H9 (cell line): ENCODE measurements at regions not wholly inside any gene's neighbourhood (a gene's known extent, or its start where the extent isn't known, plus 50 kb on each side); places are given as distances from the start of the nearest gene placed in this dataset.

ENCODE experiments used
- DNase-seq: peaks from one replicate; pipeline ENCODE4 v3.0.0-alpha.2; 2017
- H2AFZ ChIP-seq: one replicate; pipeline ENCODE4 v1.6.1; 2013; ENCODE audit warnings: mild to moderate bottlenecking, low read length, control low read depth, moderate library complexity
- H2AK5ac ChIP-seq: 2 replicates; pipeline ENCODE4 v1.6.1; 2013; ENCODE audit warnings: low read length, control low read depth, mixed read lengths; ENCODE audit not compliant: insufficient read length
- H2BK120ac ChIP-seq: one replicate; pipeline ENCODE4 v1.6.1; 2013; ENCODE audit warnings: low read depth, mild to moderate bottlenecking, low read length, control low read depth, inconsistent platforms; ENCODE audit not compliant: poor library complexity, severe bottlenecking
- H2BK12ac ChIP-seq: 2 replicates; pipeline ENCODE4 v1.6.1; 2013; ENCODE audit warnings: low read length, control low read depth, mixed read lengths, low read depth; ENCODE audit not compliant: insufficient read length
- H2BK15ac ChIP-seq: 2 replicates; pipeline ENCODE4 v1.6.1; 2013; ENCODE audit warnings: low read depth, low read length, control low read depth
- H2BK20ac ChIP-seq: one replicate; pipeline ENCODE4 v1.6.1; 2013; ENCODE audit warnings: low read depth, mild to moderate bottlenecking, low read length, control low read depth, inconsistent platforms; ENCODE audit not compliant: poor library complexity, severe bottlenecking
- H2BK5ac ChIP-seq: 2 replicates; pipeline ENCODE4 v1.6.1; 2013; ENCODE audit warnings: low read length, control low read depth, mixed read lengths; ENCODE audit not compliant: insufficient read length
- H3K14ac ChIP-seq: 2 replicates; pipeline ENCODE4 v1.6.1; 2013; ENCODE audit warnings: low read length, control low read depth; ENCODE audit not compliant: insufficient read depth
- H3K18ac ChIP-seq: 2 replicates; pipeline ENCODE4 v1.6.1; 2013; ENCODE audit warnings: low read depth, mild to moderate bottlenecking, mixed read lengths, low read length, control low read depth; ENCODE audit not compliant: insufficient read length
- H3K23ac ChIP-seq: 2 replicates; pipeline ENCODE4 v1.6.1; 2013; ENCODE audit warnings: low read length, control low read depth, mixed read lengths, low read depth; ENCODE audit not compliant: insufficient read length
- H3K23me2 ChIP-seq: 2 replicates; pipeline ENCODE4 v1.6.1; 2013; ENCODE audit warnings: low read depth, mild to moderate bottlenecking, mixed read lengths, low read length, control low read depth; ENCODE audit not compliant: insufficient read length, poor library complexity, severe bottlenecking
- H3K27ac ChIP-seq: 2 replicates; pipeline ENCODE4 v1.5.1; 2013; ENCODE audit warnings: low read length, control low read depth, mixed read lengths, low read depth; ENCODE audit not compliant: insufficient read length
- H3K27me3 ChIP-seq: 2 replicates; pipeline ENCODE4 v1.6.1; 2013; ENCODE audit warnings: low read length, control low read depth, inconsistent platforms; ENCODE audit not compliant: insufficient read depth
- H3K4ac ChIP-seq: 2 replicates; pipeline ENCODE4 v1.6.1; 2013; ENCODE audit warnings: low read depth, mild to moderate bottlenecking, control low read depth, inconsistent platforms, low read length, moderate library complexity
- H3K4me1 ChIP-seq: 2 replicates; pipeline ENCODE4 v1.6.1; 2013; ENCODE audit warnings: low read length, control low read depth, inconsistent platforms; ENCODE audit not compliant: insufficient read depth
- H3K4me2 ChIP-seq: 2 replicates; pipeline ENCODE4 v1.6.1; 2013; ENCODE audit warnings: low read length, control low read depth, mixed read lengths; ENCODE audit not compliant: insufficient read length, insufficient read depth
- H3K56ac ChIP-seq: 2 replicates; pipeline ENCODE4 v1.6.1; 2013; ENCODE audit warnings: low read depth, mild to moderate bottlenecking, mixed read lengths, low read length, control low read depth; ENCODE audit not compliant: insufficient read length
- H3K79me1 ChIP-seq: 2 replicates; pipeline ENCODE4 v1.6.1; 2013; ENCODE audit warnings: low read depth, mild to moderate bottlenecking, moderate library complexity, low read length, control low read depth, inconsistent platforms; ENCODE audit not compliant: insufficient read depth, poor library complexity, severe bottlenecking
- H3K79me2 ChIP-seq: 2 replicates; pipeline ENCODE4 v1.6.1; 2013; ENCODE audit warnings: low read length, control low read depth, inconsistent platforms; ENCODE audit not compliant: insufficient read depth
- H3K9ac ChIP-seq: 2 replicates; pipeline ENCODE4 v1.6.1; 2013; ENCODE audit warnings: low read length, control low read depth, mixed read lengths; ENCODE audit not compliant: insufficient read length; ENCODE audit errors: extremely low read depth
- H3K9me3 ChIP-seq: one replicate; pipeline ENCODE4 v1.6.1; 2013; ENCODE audit warnings: low read depth, low read length, inconsistent platforms; ENCODE audit not compliant: control insufficient read depth
- H3T11ph ChIP-seq: one replicate; pipeline ENCODE4 v1.6.1; 2013; ENCODE audit warnings: mild to moderate bottlenecking, low read length, control low read depth, inconsistent platforms
- H4K20me1 ChIP-seq: one replicate; pipeline ENCODE4 v1.6.1; 2013; ENCODE audit not compliant: control insufficient read depth, insufficient read length, insufficient read depth
- H4K5ac ChIP-seq: 2 replicates; pipeline ENCODE4 v1.6.1; 2013; ENCODE audit warnings: low read depth, mild to moderate bottlenecking, mixed read lengths, low read length, control low read depth; ENCODE audit not compliant: insufficient read length
- H4K8ac ChIP-seq: replicated peaks from 2 replicates; pipeline ENCODE4 v1.6.1; 2013; ENCODE audit warnings: low read length, control low read depth, mixed read lengths, low read depth; ENCODE audit not compliant: insufficient read length
- H4K91ac ChIP-seq: 2 replicates; pipeline ENCODE4 v1.6.1; 2013; ENCODE audit warnings: low read depth, mild to moderate bottlenecking, moderate library complexity, mixed read lengths, low read length, control low read depth; ENCODE audit not compliant: insufficient read length
- H3K27ac Mint-ChIP-seq, 3 experiments: 2 replicates in 2 of 3; 3 replicates in 1 of 3; pipeline ENCODE4 v1.8.0; 2020 to 2021; ENCODE audit warnings: mixed read lengths in 3 of 3, mild to moderate bottlenecking in 1 of 3, moderate library complexity in 1 of 3
- H3K27me3 Mint-ChIP-seq: 2 replicates; pipeline ENCODE4 v1.8.0; 2021; ENCODE audit warnings: low read depth, mild to moderate bottlenecking, moderate library complexity, mixed read lengths
- H3K36me3 Mint-ChIP-seq, 3 experiments: 2 replicates in 2 of 3; 3 replicates in 1 of 3; pipeline ENCODE4 v1.8.0; 2020 to 2021; ENCODE audit warnings: low read depth in 3 of 3, mixed read lengths in 3 of 3; ENCODE audit not compliant: insufficient read depth in 1 of 3
- H3K4me1 Mint-ChIP-seq, 2 experiments: 2 replicates each; pipeline ENCODE4 v1.8.0; 2020; ENCODE audit warnings: mixed read lengths in 2 of 2
- H3K4me3 Mint-ChIP-seq, 2 experiments: 2 replicates in 1 of 2; 3 replicates in 1 of 2; pipeline ENCODE4 v1.8.0; 2020 to 2021; ENCODE audit warnings: mild to moderate bottlenecking in 2 of 2, mixed read lengths in 2 of 2, moderate library complexity in 1 of 2
- H3K9me3 Mint-ChIP-seq, 2 experiments: 2 replicates in 1 of 2; 3 replicates in 1 of 2; pipeline ENCODE4 v1.8.0; 2020; ENCODE audit warnings: mild to moderate bottlenecking in 2 of 2, mixed read lengths in 2 of 2, moderate library complexity in 1 of 2
- WGBS: extraction: QIAGEN DNeasy Blood & Tissue Kit; methylation state at CpG from one replicate; pipeline ENCODE4 v1.1.7; 2013; ENCODE audit warnings: missing lambda C conversion rate, low lambda C conversion rate, mixed read lengths; ENCODE audit not compliant: insufficient read length; ENCODE audit errors: extremely low coverage; 5-methylcytosine and 5-hydroxymethylcytosine counted together
- TF ChIP-seq, protein P1 (sequence below): fragments of 200-600 bp; sonication (generic); conservative IDR thresholded peaks from 3 replicates; pipeline ENCODE4 v1.8.0; 2021; ENCODE audit warnings: antibody characterized with exemption, mild to moderate bottlenecking

DNA sequence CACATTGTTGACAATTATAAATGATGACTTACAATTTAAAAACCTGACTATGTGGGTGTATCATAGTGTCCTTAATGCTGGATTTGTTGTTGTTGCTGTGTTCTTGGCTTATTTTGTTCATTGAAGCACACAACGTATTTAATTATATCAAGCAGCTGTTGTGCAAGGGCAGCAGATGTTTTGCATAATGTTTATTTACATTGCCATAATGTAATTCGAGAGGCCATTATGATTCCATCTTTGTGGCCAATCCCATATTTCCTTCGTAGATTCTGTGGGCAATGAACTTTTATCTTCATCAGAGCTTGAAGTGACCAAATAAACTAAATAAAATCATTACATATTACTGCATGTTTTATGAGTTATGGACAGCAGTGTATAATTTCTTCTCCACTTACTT is 422.6 kb upstream of the GALNTL6 start:
- H2AFZ ChIP-seq = no peak overlapping the region
- no peak for DNase-seq
- H3K9ac ChIP-seq = no peak overlapping the region
- no peak overlapping the region for H3K23ac ChIP-seq
- no peak overlapping the region for H3K4me3 Mint-ChIP-seq
- H3K4me2 ChIP-seq = no peak overlapping the region
- H3K36me3 Mint-ChIP-seq = peaks cover 4 to 11% (median 7%) of the 10 kb centered on the region in 3 experiments; a peak in 5 of 7 replicates
- H2BK15ac ChIP-seq = no peak overlapping the region
- H3K27ac ChIP-seq = no peak overlapping the region
- H2BK5ac ChIP-seq = no peak overlapping the region
- TF ChIP-seq, protein P1, sequence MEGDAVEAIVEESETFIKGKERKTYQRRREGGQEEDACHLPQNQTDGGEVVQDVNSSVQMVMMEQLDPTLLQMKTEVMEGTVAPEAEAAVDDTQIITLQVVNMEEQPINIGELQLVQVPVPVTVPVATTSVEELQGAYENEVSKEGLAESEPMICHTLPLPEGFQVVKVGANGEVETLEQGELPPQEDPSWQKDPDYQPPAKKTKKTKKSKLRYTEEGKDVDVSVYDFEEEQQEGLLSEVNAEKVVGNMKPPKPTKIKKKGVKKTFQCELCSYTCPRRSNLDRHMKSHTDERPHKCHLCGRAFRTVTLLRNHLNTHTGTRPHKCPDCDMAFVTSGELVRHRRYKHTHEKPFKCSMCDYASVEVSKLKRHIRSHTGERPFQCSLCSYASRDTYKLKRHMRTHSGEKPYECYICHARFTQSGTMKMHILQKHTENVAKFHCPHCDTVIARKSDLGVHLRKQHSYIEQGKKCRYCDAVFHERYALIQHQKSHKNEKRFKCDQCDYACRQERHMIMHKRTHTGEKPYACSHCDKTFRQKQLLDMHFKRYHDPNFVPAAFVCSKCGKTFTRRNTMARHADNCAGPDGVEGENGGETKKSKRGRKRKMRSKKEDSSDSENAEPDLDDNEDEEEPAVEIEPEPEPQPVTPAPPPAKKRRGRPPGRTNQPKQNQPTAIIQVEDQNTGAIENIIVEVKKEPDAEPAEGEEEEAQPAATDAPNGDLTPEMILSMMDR = no peak
- no peak overlapping the region for H2BK12ac ChIP-seq
- H2BK120ac ChIP-seq = no peak overlapping the region
- no peak overlapping the region for H4K5ac ChIP-seq
- H3K79me2 ChIP-seq = no peaks in the 10 kb centered on the region
- no peak overlapping the region for H3K14ac ChIP-seq
- no peak overlapping the region for H4K8ac ChIP-seq
- H2BK20ac ChIP-seq = no peak overlapping the region
- H3K18ac ChIP-seq = no peak overlapping the region
- H3K79me1 ChIP-seq = no peaks in the 10 kb centered on the region
- H3K27ac Mint-ChIP-seq = no peak overlapping the region
- no peak overlapping the region for H2AK5ac ChIP-seq
- no peaks in the 10 kb centered on the region for H3K9me3 ChIP-seq
- no peaks in the 10 kb centered on the region for H3K4me1 Mint-ChIP-seq
- no peaks in the 10 kb centered on the region for H3K23me2 ChIP-seq
- H4K91ac ChIP-seq = no peak overlapping the region
- WGBS = no CpG with 5 or more reads among the region's 3 CpGs
- H3K56ac ChIP-seq = no peak overlapping the region
- H3K27me3 Mint-ChIP-seq = no peaks in the 10 kb centered on the region
- no peak overlapping the region for H3T11ph ChIP-seq
- no peak overlapping the region for H3K4ac ChIP-seq
- H3K4me1 ChIP-seq = no peaks in the 10 kb centered on the region
- no peaks in the 10 kb centered on the region for H3K27me3 ChIP-seq
- peaks cover 13 to 24% of the 10 kb centered on the region in 2 experiments for H3K9me3 Mint-ChIP-seq
- H4K20me1 ChIP-seq = no peaks in the 10 kb centered on the region
